ENCODE measurements at regions not wholly inside any gene's neighbourhood (a gene's known extent, or its start where the extent isn't known, plus 50 kb on each side); places are given as distances from the start of the nearest gene placed in this dataset.
A peak's percentile ranks its signal among the peaks of the same experiment; 100 is the strongest.
"Not testable (repeated sequence)": the region's sequence is repeated elsewhere in the genome, so short reads cannot be mapped to it uniquely, and the experiment has no call there.

DNA sequence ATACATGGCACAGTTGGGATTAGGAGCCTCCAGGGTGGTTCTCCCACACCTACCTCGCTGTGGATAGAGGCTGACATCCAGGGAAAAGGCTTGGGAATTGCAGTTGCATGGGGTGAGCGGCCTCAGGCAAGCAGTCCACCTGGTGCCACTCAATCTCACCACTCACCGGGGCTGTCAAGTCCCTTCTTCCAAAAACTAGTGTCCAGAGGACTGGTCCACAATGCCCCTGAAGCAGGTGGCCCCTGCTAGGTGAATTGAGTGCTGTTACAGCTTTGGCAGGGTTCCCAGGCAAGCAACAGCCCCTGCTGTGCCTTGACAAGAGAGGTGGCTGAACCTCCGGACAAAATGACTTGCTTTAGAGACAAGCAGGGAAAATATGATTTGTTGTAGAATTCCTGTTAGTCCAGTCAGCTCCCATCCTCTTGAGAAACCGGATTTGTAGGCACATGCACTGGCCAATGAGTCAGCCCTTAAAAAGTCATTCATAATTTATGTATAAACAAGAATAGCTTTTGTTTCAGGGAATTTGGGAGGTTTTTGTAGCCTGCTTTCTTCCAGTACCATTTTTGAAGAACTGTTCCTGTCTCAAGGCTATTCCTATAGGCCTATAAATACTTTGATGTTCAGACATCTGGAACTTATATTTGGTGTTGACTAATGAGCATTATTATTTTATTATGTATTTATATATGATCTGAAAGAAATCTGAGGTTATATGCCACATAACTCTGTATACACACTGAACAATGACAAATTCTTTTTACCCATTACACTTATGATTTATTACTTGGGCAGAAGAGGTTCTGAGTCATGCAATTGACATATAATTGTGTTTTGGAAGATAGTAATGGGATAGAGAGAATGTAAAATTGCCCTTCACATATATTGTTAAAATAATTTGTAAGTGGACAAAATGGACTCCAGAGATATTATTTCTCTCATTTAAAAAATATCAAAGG lies 411.1 kb downstream of the ACTL7B start:
- peak; percentile 75 for DNase-seq (ENCODE audit: low spot score)

DNA sequence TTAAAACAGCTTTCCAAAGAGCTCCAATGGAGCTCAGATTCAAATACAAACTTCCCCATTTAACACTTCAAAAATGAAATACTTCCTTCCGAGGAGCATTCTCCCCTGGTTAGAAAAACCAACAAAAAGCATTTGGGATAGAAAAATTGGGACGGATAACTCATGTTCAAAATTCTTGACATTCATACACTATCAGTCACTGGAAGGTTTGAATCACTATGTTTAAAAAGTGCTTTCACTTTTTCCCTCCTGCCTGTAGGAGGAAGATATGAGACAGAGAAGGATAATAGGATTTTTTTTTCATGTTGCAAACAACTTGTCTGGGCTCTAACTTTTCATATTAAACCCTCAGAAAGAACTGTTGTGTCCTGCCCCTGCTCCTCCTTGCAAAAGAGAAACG lies 412.0 kb downstream of the ACTL7B start:
- peak; percentile 8 for DNase-seq (ENCODE audit: low spot score)

- no peak for DNase-seq (ENCODE audit: low spot score)
These were observed 412.7 kb downstream of the ACTL7B start for GRCh38 chr9:108443019-108443633.

DNA sequence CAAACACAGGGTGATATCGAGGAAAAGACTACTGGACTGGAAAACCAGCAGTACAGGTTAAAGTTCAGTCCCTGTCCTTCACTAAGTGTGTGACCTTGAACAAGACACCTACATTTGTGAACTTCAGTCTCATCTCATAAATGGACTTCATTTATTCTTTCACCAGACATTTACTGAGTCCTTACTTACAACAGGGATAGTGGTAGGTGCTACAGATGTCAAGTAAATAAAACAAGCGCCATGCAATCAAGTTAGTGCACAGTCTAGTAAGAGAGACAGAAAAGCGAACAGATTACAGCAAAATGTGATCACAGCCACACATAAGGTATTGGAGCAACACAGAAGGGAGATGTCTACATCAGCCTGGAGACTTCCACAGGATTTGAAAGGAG lies 413.2 kb downstream of the ACTL7B start:
- DNase-seq (ENCODE audit: low spot score), result no peak

- DNase-seq (ENCODE audit: low spot score), result no peak
These were observed 414.1 kb downstream of the ACTL7B start for GRCh38 chr9:108441726-108442125.

DNA sequence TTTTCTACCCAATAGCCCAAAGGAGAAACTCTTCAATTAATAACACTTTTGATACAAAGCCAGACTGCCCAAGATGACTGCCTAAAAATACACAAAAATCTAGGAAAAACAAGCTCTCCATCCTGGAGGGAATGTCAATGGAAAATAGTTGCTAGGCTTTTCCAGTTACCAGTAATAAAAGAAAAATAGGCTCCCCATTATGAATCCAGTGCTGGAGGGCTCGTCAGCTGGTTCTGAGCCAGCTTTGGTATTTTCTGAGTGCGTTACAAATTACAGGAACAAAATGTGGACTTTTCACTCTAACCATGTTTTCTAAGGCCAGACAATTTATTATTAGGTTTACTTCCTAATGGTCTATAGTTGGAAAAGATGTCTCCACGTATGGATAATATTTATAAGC lies 414.5 kb downstream of the ACTL7B start:
- DNase-seq (ENCODE audit: low spot score), result no peak

DNA sequence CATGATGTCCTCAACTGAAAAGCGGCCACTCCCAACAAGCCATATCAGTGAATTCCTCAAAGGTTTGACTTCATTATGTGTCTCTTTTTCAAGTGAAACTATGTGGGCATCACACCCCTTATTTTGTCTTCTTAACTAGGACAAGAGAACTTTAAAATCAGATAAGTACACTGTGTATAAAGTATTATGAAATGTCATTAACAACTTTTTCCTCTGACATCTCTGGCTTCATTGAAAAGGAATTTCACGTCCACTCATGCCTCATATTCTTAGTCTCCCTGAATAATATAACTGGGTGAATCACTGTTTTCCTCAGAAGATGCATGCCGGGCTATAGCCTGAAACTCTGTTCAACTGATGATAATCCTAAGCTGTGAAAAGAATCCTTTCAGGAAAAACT lies 415.8 kb downstream of the ACTL7B start:
- DNase-seq (ENCODE audit: low spot score), result peak; percentile 26

GRCh38 chr9:108437656-108438055 lies 418.1 kb downstream of the ACTL7B start:
- DNase-seq (ENCODE audit: low spot score), result no peak

DNA sequence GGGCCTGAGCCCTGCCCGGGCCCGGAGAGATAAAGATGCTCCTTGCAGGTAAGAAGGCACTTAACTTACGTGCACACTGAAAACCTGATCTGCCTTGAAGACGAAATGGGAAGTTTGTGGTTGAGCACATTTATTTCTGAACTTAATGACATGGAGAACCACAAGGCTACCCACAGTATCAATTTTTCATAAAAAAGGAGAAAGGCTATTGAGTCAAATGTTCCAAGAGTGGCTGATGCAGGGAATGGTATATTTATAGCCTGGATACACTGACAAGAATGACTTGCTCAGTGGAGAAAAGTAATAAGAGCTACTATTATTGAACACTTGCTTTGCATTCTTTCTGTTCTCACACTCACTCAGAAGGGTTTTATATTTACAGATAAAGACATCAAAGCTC lies 419.3 kb downstream of the ACTL7B start:
- DNase-seq (ENCODE audit: low spot score), result no peak

DNA sequence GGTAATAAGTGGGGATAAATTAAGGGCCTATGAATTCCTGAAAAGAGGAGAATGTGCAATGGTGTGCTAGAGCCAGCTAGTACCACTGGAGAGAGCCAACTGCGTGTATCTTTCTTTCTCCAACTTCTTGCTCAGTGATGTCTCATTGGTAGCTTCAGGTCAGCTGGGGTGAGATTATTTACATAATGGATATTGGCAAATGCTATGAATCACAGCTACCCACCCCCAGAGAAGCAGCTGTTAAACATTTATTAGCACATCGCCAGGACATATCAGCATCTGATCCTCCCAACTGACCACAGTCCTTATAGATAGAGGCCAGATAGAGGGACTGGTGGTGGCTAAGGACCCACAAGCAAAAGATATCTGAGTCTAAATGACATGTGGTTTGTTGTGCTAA lies 421.3 kb downstream of the ACTL7B start:
- DNase-seq (ENCODE audit: low spot score), result no peak

DNA sequence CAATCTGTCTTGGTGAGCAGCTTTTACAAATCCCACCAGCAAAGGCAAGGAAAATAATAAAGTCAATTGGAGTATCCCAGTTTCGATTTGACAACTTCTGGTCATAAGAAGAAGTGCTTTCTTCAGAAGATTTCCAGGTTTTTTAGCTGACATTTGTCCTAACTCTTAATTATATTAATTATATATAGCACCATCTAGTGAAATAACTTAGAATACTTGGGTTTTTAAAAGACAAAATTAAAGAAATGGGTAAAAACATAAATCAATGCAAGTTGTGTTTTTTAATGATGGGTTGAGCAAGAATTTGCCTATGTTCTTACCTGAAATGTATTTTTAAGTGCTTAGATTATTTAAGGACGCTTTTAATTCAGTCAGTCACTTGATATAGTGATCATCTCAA lies 421.8 kb downstream of the ACTL7B start:
- DNase-seq (ENCODE audit: low spot score), result no peak

- DNase-seq (ENCODE audit: low spot score), result no peak
These were observed 425.1 kb downstream of the ACTL7B start for GRCh38 chr9:108430655-108431054.

- DNase-seq (ENCODE audit: low spot score), result no peak
These were observed 428.0 kb downstream of the ACTL7B start for GRCh38 chr9:108427751-108428150.

DNA sequence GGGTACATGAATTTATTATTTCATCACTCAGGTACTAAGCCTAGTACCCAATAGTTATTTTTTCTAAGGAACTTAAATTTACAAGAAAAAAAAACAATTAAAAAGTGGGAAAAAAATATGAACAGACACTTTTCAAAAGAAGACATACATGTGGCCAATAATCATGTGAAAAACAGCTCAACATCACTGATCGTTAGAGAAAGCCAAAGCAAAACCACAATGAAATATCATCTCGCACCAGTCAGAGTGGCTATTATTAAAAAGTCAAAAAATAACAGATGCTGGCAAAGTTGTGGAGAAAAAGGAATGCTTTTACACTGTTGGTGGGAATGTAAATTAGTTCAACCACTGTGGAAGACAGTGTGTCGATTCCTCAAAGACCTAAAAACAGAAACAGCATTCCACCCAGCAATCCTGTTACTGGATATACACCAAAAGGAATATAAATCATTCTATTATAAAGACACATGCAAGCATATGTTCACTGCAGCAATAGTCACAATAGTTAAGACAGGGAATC lies 429.3 kb downstream of the ACTL7B start:
- DNase-seq (ENCODE audit: low spot score), result not testable (repeated sequence)

GRCh38 chr9:108423433-108423832 lies 432.4 kb downstream of the ACTL7B start:
- DNase-seq (ENCODE audit: low spot score), result no peak

DNA sequence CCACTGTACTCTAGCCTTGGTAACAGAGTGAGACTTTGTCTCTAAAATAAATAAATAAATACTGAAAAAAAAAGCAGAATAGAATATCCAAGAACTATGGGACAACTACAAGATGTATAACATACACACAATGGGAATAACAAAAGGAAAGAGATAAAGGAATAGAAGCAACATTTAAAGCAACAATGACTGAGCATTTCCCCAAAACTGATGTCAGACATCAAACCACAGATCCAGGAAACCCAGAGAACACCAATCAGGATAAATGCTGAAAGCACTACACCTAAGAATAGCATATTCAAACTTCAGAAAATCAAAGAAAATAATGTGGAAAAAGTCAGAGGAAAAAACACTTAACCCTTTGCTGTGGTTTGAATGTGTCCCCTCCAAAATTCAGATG lies 436.4 kb downstream of the ACTL7B start:
- no peak for DNase-seq (ENCODE audit: low spot score)

GRCh38 chr9:108417726-108418125 lies 438.1 kb downstream of the ACTL7B start:
- no peak for DNase-seq (ENCODE audit: low spot score)

DNA sequence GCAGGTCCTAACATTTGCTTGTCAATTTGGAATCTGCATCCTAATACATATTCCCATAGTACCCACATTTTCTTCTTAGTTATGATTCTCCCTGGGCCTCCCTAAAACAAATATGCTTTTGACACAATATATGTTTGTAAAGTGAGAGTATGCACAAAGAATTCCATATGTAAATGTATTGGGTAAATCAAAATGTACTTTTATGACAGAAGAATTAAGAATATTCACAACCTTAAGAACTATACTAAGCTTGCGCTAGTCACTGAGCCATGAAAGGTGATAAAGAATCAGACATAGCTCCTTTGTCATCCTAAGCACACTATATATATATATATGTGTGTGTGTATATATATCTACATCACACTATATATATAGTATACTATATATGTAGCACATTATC lies 438.5 kb downstream of the ACTL7B start:
- DNase-seq (ENCODE audit: low spot score), result no peak

GRCh38 chr9:108416324-108416723 lies 439.5 kb downstream of the ACTL7B start:
- DNase-seq (ENCODE audit: low spot score), result no peak

- DNase-seq (ENCODE audit: low spot score), result no peak
These were observed 442.0 kb downstream of the ACTL7B start for GRCh38 chr9:108413809-108414208.

GRCh38 chr9:108412755-108413154 lies 443.0 kb downstream of the ACTL7B start:
- DNase-seq (ENCODE audit: low spot score), result no peak

DNA sequence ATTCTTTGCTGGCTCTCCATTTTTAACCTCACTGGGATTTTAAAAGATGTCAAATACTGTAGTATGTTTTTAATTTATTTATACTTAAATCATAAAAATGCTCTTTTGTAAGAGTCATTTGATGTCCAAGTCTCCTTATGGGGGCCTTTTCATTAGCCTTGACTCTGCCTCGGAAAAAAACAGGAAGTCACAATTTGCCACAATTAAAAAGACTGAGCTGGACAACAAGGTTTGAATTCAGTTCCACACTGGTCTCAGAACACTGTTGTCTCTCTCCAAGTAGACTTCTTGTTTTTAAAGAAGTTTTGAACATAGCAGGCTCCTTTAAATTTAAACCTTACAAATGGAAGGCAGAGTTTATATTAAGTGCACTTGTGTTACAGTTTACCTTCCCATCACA lies 444.2 kb downstream of the ACTL7B start:
- DNase-seq (ENCODE audit: low spot score), result no peak

GRCh38 chr9:108410161-108410560 lies 445.6 kb downstream of the ACTL7B start:
- DNase-seq (ENCODE audit: low spot score), result no peak

Measured in kidney capillary endothelial cell (primary cell).